PC-9 (cell line): ENCODE measurements at regions not wholly inside any gene's neighbourhood (a gene's known extent, or its start where the extent isn't known, plus 50 kb on each side); places are given as distances from the start of the nearest gene placed in this dataset.

Experiments used
- EZH2 ChIP-seq: fragments of 200-600 bp; sonication (generic); IDR thresholded peaks from 2 replicates; pipeline ENCODE4 v1.8.0; 2017; ENCODE audit warnings: antibody characterized with exemption, low read depth
- TF ChIP-seq, protein P1 (sequence below): fragments of 200-600 bp; sonication (generic); conservative IDR thresholded peaks from 2 replicates; pipeline ENCODE4 v1.6.1; 2017; ENCODE audit warnings: mixed run types, antibody characterized with exemption, mild to moderate bottlenecking, moderate library complexity

GRCh38 chr4:164529058-164529457, 224.9 kb upstream of the SMIM31 start:
- TF ChIP-seq, protein P1, sequence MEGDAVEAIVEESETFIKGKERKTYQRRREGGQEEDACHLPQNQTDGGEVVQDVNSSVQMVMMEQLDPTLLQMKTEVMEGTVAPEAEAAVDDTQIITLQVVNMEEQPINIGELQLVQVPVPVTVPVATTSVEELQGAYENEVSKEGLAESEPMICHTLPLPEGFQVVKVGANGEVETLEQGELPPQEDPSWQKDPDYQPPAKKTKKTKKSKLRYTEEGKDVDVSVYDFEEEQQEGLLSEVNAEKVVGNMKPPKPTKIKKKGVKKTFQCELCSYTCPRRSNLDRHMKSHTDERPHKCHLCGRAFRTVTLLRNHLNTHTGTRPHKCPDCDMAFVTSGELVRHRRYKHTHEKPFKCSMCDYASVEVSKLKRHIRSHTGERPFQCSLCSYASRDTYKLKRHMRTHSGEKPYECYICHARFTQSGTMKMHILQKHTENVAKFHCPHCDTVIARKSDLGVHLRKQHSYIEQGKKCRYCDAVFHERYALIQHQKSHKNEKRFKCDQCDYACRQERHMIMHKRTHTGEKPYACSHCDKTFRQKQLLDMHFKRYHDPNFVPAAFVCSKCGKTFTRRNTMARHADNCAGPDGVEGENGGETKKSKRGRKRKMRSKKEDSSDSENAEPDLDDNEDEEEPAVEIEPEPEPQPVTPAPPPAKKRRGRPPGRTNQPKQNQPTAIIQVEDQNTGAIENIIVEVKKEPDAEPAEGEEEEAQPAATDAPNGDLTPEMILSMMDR = no peak
- no peak for TF ChIP-seq EZH2
